Sigmoid colon (tissue), 6 donors: ENCODE measurements at regions not wholly inside any gene's neighbourhood (a gene's known extent, or its start where the extent isn't known, plus 50 kb on each side); places are given as distances from the start of the nearest gene placed in this dataset.
A peak's percentile ranks its signal among the peaks of the same experiment; 100 is the strongest.

Experiments
- DNase-seq: peaks from one replicate; pipeline ENCODE4 v3.0.0-alpha.2; 2019
- H3K27ac ChIP-seq, 4 donors: fragments of 200-600 bp; sonication (generic); one replicate each; pipeline ENCODE4 v1.5.1; 2016 to 2019; ENCODE audit warnings: mild to moderate bottlenecking in 1 of 4
- H3K27me3 ChIP-seq, 3 donors: fragments of 200-600 bp; sonication (generic); one replicate each; pipeline ENCODE4 v1.5.1; 2019; ENCODE audit warnings: mild to moderate bottlenecking in 1 of 3
- H3K36me3 ChIP-seq, 4 donors: fragments of 200-600 bp; sonication (generic); one replicate each; pipeline ENCODE4 v1.5.1; 2016 to 2019
- H3K4me1 ChIP-seq, 4 donors: fragments of 200-600 bp; sonication (generic); one replicate each; pipeline ENCODE4 v1.5.1; 2017 to 2019
- H3K4me3 ChIP-seq, 4 donors: fragments of 200-600 bp; sonication (generic); one replicate each; pipeline ENCODE4 v1.5.1; 2017 to 2019; ENCODE audit warnings: mild to moderate bottlenecking in 2 of 4, moderate library complexity in 1 of 4
- H3K9me3 ChIP-seq, 4 donors: fragments of 200-600 bp in 3 of 4; sonication (generic) in 3 of 4; one replicate each; pipeline versions ENCODE4 v1.5.1 to v1.6.1; 2013 to 2019
- EP300 ChIP-seq, 4 donors: sonication (generic); formaldehyde crosslinking; IDR thresholded peaks; one replicate each; pipeline ENCODE4 v1.6.1; 2017; ENCODE audit warnings: antibody characterized with exemption in 4 of 4
- POLR2A ChIP-seq, 2 donors: fragments of 450-650 bp; IDR thresholded peaks; one replicate each; pipeline ENCODE4 v1.6.1; 2016; ENCODE audit warnings: antibody characterized with exemption in 2 of 2, mild to moderate bottlenecking in 2 of 2, moderate library complexity in 2 of 2
- POLR2AphosphoS5 ChIP-seq, 4 donors: sonication (generic); formaldehyde crosslinking; IDR thresholded peaks; one replicate each; pipeline ENCODE4 v1.6.1; 2017; ENCODE audit warnings: antibody characterized with exemption in 4 of 4
- WGBS, 2 donors: extraction: QIAGEN DNeasy Blood & Tissue Kit; methylation state at CpG; one replicate each; pipeline ENCODE4 v1.1.7; 2013; 5-methylcytosine and 5-hydroxymethylcytosine counted together
- intact Hi-C: fragments of 100-400 bp; cut with DNase I; formaldehyde crosslinking; loops from one replicate; pipeline ENCODE4 v1.15.1; 2023
- TF ChIP-seq, protein P1 (sequence below), 4 experiments: fragments of 450-650 bp in 3 of 4; fragments of 200-600 bp in 1 of 4; IDR thresholded peaks; one replicate each; pipeline ENCODE4 v1.5.1; 2016 to 2019; ENCODE audit warnings: antibody characterized with exemption in 4 of 4, mild to moderate bottlenecking in 3 of 4, moderate library complexity in 2 of 4
- donor health status: healthy with polysubstance abuse.
- donor health status: healthy.

DNA sequence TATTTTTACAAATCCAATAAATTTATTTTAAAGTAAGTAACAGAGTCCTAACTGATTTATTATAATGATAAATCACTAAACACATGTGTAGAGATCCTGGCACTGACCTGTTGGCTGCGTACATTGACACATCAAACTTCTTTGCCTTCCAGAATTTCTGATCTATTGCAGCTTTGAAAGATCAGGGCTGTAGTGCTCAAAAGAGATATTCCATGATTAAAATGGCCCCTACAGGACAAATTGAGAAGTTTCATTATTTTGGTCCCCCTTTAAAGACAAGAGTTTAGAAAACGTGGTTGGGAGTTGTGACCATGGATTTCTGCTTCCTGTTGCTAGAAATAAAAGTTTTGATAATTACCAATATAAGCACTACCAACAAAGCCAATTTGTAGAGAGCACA is 87.7 kb upstream of the PDK4 start:
- Histone ChIP-seq H3K4me1 (peaks cover 0 to 15% (median 4%) of the 10 kb centered on the region in 4 donors), H3K27ac (peak overlapping the region in 3 of 4 donors; percentile 7 to 42 (median 12)), H3K36me3 (no peaks in the 10 kb centered on the region), H3K27me3 (no peaks in the 10 kb centered on the region), H3K9me3 (no peaks in the 10 kb centered on the region), H3K4me3 (no peak overlapping the region)
- WGBS, 2 donors = 34 to 47% methylated on average over 2 of the region's 2 CpGs
- no peak for TF ChIP-seq POLR2A (IDR thresholded peaks at IDR 0.05)
- peak in 3 of 4 donors; percentile 15 to 26 (median 23) for TF ChIP-seq POLR2AphosphoS5 (IDR thresholded peaks at IDR 0.05)
- TF ChIP-seq, protein P1, sequence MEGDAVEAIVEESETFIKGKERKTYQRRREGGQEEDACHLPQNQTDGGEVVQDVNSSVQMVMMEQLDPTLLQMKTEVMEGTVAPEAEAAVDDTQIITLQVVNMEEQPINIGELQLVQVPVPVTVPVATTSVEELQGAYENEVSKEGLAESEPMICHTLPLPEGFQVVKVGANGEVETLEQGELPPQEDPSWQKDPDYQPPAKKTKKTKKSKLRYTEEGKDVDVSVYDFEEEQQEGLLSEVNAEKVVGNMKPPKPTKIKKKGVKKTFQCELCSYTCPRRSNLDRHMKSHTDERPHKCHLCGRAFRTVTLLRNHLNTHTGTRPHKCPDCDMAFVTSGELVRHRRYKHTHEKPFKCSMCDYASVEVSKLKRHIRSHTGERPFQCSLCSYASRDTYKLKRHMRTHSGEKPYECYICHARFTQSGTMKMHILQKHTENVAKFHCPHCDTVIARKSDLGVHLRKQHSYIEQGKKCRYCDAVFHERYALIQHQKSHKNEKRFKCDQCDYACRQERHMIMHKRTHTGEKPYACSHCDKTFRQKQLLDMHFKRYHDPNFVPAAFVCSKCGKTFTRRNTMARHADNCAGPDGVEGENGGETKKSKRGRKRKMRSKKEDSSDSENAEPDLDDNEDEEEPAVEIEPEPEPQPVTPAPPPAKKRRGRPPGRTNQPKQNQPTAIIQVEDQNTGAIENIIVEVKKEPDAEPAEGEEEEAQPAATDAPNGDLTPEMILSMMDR (IDR thresholded peaks at IDR 0.05) = peak in 3 of 4 experiments; percentile 60 to 78 (median 68)
- TF ChIP-seq EP300 (IDR thresholded peaks at IDR 0.05) = no peak
- DNase-seq = no peak
- intact Hi-C loops = loop anchor here (2.0 kb wide), 2 partner anchors 87 to 139 kb away; partner anchors contain the start of gene PDK4

DNA sequence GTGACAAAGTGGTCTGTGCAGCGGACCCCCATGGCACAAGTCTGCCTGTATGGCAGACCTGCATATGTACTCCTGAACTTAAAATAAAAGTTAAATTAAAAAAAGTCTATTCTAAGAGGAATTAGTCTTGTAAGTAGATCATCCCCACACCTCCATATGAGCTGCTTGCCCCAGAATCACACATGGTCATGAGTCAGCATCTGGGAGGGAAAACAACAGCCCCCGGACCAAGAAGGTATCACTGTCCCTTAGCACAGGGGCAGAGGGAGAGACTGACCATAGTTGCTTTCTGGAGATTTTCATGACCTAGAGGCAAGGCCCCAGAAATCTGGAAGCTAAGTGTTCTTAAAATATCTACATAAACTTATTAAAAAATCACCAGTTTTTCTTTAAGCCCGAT is 86.6 kb upstream of the PDK4 start:
- peak overlapping the region in 1 of 4 donors; percentile 42 for H3K27ac ChIP-seq
- intact Hi-C loops = no loop called here
- no peaks in the 10 kb centered on the region for H3K9me3 ChIP-seq
- 81 to 94% methylated on average over 3 of the region's 3 CpGs for WGBS, 2 donors
- no peaks in the 10 kb centered on the region for H3K27me3 ChIP-seq
- peaks cover 0 to 15% (median 2%) of the 10 kb centered on the region in 4 donors for H3K4me1 ChIP-seq
- no peak for DNase-seq
- TF ChIP-seq POLR2A (IDR thresholded peaks at IDR 0.05) (no peak), POLR2AphosphoS5 (IDR thresholded peaks at IDR 0.05) (no peak), EP300 (IDR thresholded peaks at IDR 0.05) (no peak)
- TF ChIP-seq, protein P1 (IDR thresholded peaks at IDR 0.05) = no peak
- H3K36me3 ChIP-seq = no peaks in the 10 kb centered on the region
- H3K4me3 ChIP-seq = no peak overlapping the region

DNA sequence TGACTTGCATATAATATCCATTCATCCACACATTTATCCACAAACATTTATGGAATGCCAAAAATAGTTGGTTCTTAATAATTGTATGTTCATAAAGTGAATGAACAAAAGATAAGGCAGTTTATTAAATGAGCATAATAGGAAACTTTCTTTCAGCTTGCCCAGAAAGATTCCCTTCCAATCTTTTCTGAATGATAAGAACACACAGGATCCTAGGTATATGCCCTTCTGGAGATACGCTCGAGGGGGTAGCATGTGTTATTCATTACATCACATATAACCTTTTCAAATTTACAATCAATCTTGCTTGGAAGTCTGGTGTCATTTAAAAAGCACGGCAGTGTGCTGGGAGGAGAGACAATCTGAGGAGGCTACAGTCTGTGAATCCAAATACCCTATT is 80.4 kb upstream of the PDK4 start:
- Histone ChIP-seq H3K27ac (no peak overlapping the region), H3K36me3 (no peaks in the 10 kb centered on the region), H3K4me1 (peaks cover 0 to 10% (median 0%) of the 10 kb centered on the region in 4 donors), H3K9me3 (no peaks in the 10 kb centered on the region), H3K4me3 (no peak overlapping the region), H3K27me3 (no peaks in the 10 kb centered on the region)
- TF ChIP-seq, protein P1 (IDR thresholded peaks at IDR 0.05) = no peak
- TF ChIP-seq EP300 (IDR thresholded peaks at IDR 0.05) (no peak), POLR2A (IDR thresholded peaks at IDR 0.05) (no peak)
- WGBS, 2 donors = 83 to 85% methylated on average over 3 of the region's 3 CpGs
- DNase-seq = no peak
- intact Hi-C loops = no loop called here

DNA sequence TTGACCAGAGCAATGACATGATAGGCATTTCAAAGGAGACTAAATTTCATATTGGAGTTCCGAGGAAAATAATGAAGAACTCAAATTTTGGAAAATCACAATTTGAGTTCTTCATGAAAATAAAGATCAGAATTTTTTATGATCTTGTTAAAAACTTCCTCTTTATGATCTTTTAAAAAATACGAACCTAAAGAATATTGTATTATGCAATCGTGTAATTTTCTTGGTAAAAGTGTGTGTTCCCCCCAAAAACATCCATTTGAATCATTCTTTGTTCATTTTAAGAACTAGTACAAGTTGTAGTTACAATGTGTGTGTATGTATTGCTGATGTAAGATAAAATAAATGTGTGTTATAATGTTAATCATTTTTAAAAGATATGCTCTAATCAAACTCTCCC is 79.3 kb upstream of the PDK4 start:
- WGBS, 2 donors = 87 to 88% methylated on average over 3 of the region's 3 CpGs
- Histone ChIP-seq H3K27ac (no peak overlapping the region), H3K27me3 (no peaks in the 10 kb centered on the region), H3K4me3 (no peak overlapping the region), H3K4me1 (peaks cover 0 to 10% (median 0%) of the 10 kb centered on the region in 4 donors), H3K9me3 (no peaks in the 10 kb centered on the region), H3K36me3 (no peaks in the 10 kb centered on the region)
- intact Hi-C loops = no loop called here
- TF ChIP-seq EP300 (IDR thresholded peaks at IDR 0.05) (no peak), POLR2A (IDR thresholded peaks at IDR 0.05) (no peak), POLR2AphosphoS5 (IDR thresholded peaks at IDR 0.05) (no peak)
- TF ChIP-seq, protein P1 (IDR thresholded peaks at IDR 0.05) = no peak
- DNase-seq = no peak

DNA sequence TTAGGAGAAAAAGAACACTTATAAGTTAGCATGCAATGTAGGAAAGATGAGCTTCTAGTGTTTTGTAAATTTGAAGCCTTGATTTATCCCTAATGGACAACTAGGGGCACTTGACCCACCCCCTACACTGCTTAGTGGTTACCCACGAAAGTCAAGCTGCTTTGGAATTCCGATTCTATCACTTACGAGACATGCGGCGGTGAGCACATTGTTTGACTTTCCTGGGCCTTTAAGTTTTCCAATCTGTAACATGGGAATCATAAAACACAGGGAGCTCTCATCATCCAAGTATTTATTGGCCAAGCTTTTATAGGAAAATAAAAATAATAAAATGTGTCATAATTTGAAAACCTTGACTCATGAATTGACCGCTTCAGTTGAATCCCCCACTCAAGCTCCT is 78.7 kb upstream of the PDK4 start:
- Histone ChIP-seq H3K27me3 (no peaks in the 10 kb centered on the region), H3K36me3 (no peaks in the 10 kb centered on the region), H3K27ac (no peak overlapping the region), H3K4me3 (no peak overlapping the region), H3K9me3 (no peaks in the 10 kb centered on the region), H3K4me1 (peaks cover 0 to 10% (median 0%) of the 10 kb centered on the region in 4 donors)
- WGBS, 2 donors = 92 to 95% methylated on average over 6 of the region's 6 CpGs
- no peak for DNase-seq
- intact Hi-C loops = no loop called here
- TF ChIP-seq POLR2A (IDR thresholded peaks at IDR 0.05) (no peak), POLR2AphosphoS5 (IDR thresholded peaks at IDR 0.05) (no peak), EP300 (IDR thresholded peaks at IDR 0.05) (no peak)
